Thyroid gland (tissue), 4 donors: ENCODE measurements at regions not wholly inside any gene's neighbourhood (a gene's known extent, or its start where the extent isn't known, plus 50 kb on each side); places are given as distances from the start of the nearest gene placed in this dataset.
"Not testable (repeated sequence)": the region's sequence is repeated elsewhere in the genome, so short reads cannot be mapped to it uniquely, and the experiment has no call there.

Experiments
- DNase-seq, 2 donors: peaks; one replicate each; pipeline ENCODE4 v3.0.0-alpha.2; 2019
- H3K27ac ChIP-seq, 3 donors: fragments of 200-600 bp; sonication (generic); 1 replicate in 2 of 3; 2 replicates in 1 of 3; pipeline ENCODE4 v1.5.1; 2016 to 2019; ENCODE audit warnings: mild to moderate bottlenecking in 1 of 3, moderate library complexity in 1 of 3
- H3K27me3 ChIP-seq: fragments of 200-600 bp; sonication (generic); one replicate; pipeline ENCODE4 v1.5.1; 2019
- H3K36me3 ChIP-seq, 2 donors: fragments of 200-600 bp; sonication (generic); one replicate each; pipeline ENCODE4 v1.5.1; 2016 to 2019
- H3K4me1 ChIP-seq, 2 donors: fragments of 200-600 bp; sonication (generic); one replicate each; pipeline ENCODE4 v1.5.1; 2017 to 2019
- H3K4me3 ChIP-seq, 3 donors: fragments of 200-600 bp; sonication (generic); replicated peaks in 1 of 3; 1 replicate in 2 of 3; 2 replicates in 1 of 3; pipeline ENCODE4 v1.5.1; 2016; ENCODE audit warnings: mild to moderate bottlenecking in 1 of 3
- H3K9me3 ChIP-seq: fragments of 200-600 bp; sonication (generic); one replicate; pipeline ENCODE4 v1.5.1; 2017
- CTCF ChIP-seq, 6 experiments: fragments of 200-600 bp in 3 of 6; fragments of 450-650 bp in 3 of 6; sonication (generic) in 3 of 6; IDR thresholded peaks; one replicate each; pipeline ENCODE4 v1.5.1; 2016 to 2019; ENCODE audit warnings: antibody characterized with exemption in 6 of 6, mild to moderate bottlenecking in 2 of 6, inconsistent platforms in 1 of 6, moderate library complexity in 1 of 6
- POLR2A ChIP-seq, 2 donors: fragments of 450-650 bp; IDR thresholded peaks; one replicate each; pipeline ENCODE4 v1.6.1; 2017; ENCODE audit warnings: antibody characterized with exemption in 2 of 2, mild to moderate bottlenecking in 2 of 2, moderate library complexity in 1 of 2
- WGBS, 2 donors: methylation state at CpG; one replicate each; pipeline ENCODE4 v1.1.5; 2017; 5-methylcytosine and 5-hydroxymethylcytosine counted together
- intact Hi-C: fragments of 100-400 bp; cut with DNase I; formaldehyde crosslinking; loops from one replicate; pipeline ENCODE4 v1.15.1; 2023

DNA sequence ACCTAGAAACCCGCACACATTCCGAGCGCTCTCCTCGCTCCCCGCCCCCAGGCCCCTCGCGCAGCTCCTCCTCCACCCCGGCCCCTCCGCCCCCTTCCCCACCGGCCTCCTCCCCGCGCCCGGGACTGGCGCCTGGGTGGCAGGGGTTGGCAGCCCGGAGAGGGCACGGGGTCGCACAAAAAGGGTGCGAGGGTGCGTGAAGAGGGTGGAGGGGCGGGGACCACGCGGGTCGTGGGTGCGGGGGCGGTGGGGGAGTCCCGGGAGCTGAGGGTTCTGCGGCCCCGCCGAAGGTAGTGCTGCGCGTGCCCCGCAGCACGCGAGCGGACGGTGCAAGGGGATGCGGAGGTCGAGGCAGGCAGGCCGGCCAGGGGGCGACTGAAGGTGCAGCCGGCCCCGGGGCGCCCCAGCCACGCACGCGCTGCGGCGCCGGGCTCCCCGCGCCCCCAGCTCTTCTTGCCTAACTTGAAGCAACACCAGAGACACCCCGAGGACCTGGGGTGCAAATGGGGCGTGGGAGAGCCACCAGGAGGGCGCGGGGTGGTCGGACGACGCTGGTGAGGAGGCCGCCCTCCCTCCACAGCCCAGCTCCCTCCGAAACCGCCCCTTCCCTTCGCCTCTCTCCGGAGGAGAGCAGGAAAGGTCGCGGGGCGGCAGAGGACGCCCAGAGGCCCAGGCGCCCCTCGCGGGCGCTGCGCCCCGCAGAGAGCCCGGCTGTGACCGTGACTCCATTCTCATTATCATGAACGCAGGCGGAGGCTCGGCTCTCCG lies 174.7 kb downstream of the ATP6V0E2 start:
- peak overlapping the region in 1 of 3 donors; percentile 35 for H3K4me3 ChIP-seq
- H3K27me3 ChIP-seq, H3K9me3 ChIP-seq, H3K36me3 ChIP-seq, intact Hi-C loops, H3K4me1 ChIP-seq: not testable (repeated sequence)
- WGBS, 2 donors: 1 to 3% methylated on average over 25 to 35 of the region's 79 CpGs
- peak; percentile 7 to 23 for DNase-seq
- peak overlapping the region in 2 of 3 donors; percentile 56 to 65 for H3K27ac ChIP-seq

DNA sequence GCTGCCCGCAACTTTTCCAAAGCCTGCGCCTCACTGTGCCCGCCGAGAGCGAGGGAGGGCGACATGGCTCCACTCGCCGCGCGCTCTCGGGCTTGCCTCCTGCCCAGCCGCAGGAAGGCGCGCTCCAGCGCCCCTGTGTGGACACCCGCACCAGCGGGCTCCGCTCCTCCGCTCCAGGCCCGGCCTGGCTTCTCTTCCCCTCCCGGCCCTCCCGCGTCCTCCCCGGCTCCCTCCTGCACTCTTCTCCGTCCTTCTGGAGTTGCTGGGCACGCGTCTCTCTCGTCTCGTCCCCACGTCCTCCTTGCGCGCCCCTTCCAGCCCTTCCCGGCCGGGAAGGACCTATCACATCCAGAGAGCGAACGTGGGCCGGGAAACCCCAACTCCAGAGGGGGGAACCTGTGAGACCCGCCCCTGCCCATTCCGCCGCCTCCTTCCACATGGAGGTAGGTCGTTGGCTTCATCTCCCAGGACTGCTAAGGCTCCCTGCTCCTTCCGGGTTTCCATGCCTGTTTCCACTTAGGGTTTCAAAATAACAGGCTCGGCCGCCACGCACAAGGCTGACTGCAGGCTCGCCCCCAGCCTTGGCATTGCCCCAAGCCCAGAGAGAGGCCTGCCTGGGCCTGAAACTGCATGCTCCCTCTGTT lies 175.4 kb downstream of the ATP6V0E2 start:
- 4 to 9% methylated on average over 17 to 20 of the region's 46 CpGs for WGBS, 2 donors
- H3K36me3 ChIP-seq, H3K4me1 ChIP-seq, H3K27me3 ChIP-seq, intact Hi-C loops, H3K9me3 ChIP-seq: not testable (repeated sequence)
- Histone ChIP-seq H3K4me3 (peak overlapping the region in 1 of 3 donors; percentile 35), H3K27ac (peak overlapping the region; percentile 39 to 65 (median 56))
- peak; percentile 84 to 87 for DNase-seq
- peak in 1 of 2 donors; percentile 49 for TF ChIP-seq POLR2A (IDR thresholded peaks at IDR 0.05)
- peak in 1 of 6 experiments; percentile 18 for TF ChIP-seq CTCF (IDR thresholded peaks at IDR 0.05)

DNA sequence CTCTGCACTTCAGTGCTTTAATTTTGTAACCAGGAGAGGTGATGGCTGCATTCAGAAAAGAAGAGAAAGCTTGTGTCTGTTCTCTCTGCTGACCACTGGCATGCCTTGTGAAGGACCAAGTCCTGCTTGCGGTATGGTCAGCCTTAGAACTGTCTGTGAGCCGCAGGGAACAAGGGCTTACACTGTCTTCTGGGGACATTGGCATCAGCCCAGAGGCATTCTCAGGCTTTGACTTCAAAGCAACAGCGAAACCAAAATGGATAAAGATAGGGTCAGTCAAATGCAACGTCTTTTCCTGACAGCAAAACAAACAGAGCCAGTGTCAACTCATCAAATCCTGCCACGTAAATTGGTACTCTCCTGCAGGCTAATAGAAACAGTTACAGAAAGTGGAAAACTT lies 179.6 kb downstream of the ATP6V0E2 start:
- H3K4me1 ChIP-seq, H3K27me3 ChIP-seq, intact Hi-C loops, DNase-seq, H3K36me3 ChIP-seq, H3K4me3 ChIP-seq, H3K27ac ChIP-seq, H3K9me3 ChIP-seq: not testable (repeated sequence)
- 59 to 60% methylated on average over 5 of the region's 5 CpGs for WGBS, 2 donors

GRCh38 chr7:150054242-150054641 lies 180.5 kb downstream of the ATP6V0E2 start:
- H3K4me3 ChIP-seq, H3K27me3 ChIP-seq, intact Hi-C loops, DNase-seq, H3K27ac ChIP-seq, H3K36me3 ChIP-seq, H3K9me3 ChIP-seq, H3K4me1 ChIP-seq: not testable (repeated sequence)
- 81 to 83% methylated on average over 2 to 3 of the region's 3 CpGs for WGBS, 2 donors

- 13 to 16% methylated on average over 11 to 13 of the region's 16 CpGs for WGBS, 2 donors
- H3K4me1 ChIP-seq, H3K27me3 ChIP-seq, H3K4me3 ChIP-seq, H3K9me3 ChIP-seq, intact Hi-C loops, H3K27ac ChIP-seq, H3K36me3 ChIP-seq: not testable (repeated sequence)
- TF ChIP-seq CTCF (IDR thresholded peaks at IDR 0.05): peak in 1 of 6 experiments; percentile 50
- DNase-seq: peak; percentile 89 to 97
These were observed 186.8 kb downstream of the ATP6V0E2 start for GRCh38 chr7:150060259-150061221.

- H3K4me1 ChIP-seq, H3K27me3 ChIP-seq, H3K9me3 ChIP-seq, intact Hi-C loops, H3K4me3 ChIP-seq, H3K36me3 ChIP-seq, DNase-seq, H3K27ac ChIP-seq: not testable (repeated sequence)
- 83 to 100% methylated on average over 1 of the region's 1 CpG for WGBS, 2 donors
These were observed 189.4 kb downstream of the ATP6V0E2 start for GRCh38 chr7:150063195-150063594.

DNA sequence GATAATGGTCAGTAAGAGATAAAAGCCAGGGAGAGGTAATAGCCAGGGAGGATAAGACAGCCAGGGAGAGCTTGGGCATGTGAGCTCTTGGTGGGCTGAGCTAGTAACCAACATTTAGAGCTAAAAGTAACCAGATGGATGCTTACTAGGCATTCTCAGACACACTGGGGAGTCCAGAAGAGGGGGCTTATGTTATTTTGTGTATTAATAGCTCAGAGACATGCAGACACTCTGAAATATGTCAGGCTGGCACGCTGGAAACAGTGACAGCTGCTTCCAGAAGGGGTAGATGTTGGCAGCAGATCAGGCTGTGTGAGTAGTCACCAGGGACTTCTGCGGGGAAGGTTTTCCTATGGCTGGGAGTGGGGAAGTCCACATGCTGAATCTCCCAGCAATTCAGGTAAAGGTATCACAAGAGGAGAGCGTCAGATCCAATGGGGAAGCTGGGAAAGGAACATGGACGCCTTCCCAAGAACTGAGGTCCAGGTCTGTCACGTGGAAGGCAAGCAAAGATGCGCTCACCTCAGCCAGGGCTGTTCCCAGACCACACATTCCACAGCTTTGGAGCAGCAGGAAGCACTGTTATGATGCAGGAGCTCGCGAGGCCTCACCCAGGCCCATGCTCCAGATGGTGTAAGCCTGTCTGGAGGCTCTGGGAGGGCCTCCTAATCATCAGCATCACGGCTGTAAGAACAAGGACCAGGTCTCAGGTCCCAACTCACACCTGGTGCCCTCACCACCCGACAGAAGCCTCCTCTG lies 196.0 kb downstream of the ATP6V0E2 start:
- intact Hi-C loops, DNase-seq, H3K27ac ChIP-seq, H3K4me3 ChIP-seq, H3K36me3 ChIP-seq, H3K9me3 ChIP-seq, H3K27me3 ChIP-seq, H3K4me1 ChIP-seq: not testable (repeated sequence)
- 92 to 93% methylated on average over 8 of the region's 10 CpGs for WGBS, 2 donors

DNA sequence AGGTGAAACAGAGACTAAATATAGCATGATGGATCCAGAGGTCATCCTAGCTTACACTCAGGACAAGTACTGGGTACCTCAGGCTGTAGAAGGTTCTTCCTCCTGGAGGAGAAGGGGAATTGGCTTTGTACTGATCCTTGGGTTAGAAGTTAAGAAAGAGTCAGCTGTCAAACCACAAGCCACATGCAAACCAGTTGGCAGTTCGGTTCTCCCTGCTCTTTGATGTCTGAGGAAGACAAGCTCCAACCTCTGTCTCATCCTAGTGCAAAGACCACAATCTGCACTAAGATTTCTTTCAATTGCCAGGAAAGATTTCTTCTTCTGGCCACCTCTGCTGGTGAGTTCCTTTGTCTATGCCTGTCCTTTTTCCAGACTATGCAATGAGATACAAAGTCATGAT lies 203.8 kb downstream of the ATP6V0E2 start:
- intact Hi-C loops, H3K27ac ChIP-seq, H3K27me3 ChIP-seq, H3K4me3 ChIP-seq, H3K4me1 ChIP-seq, H3K36me3 ChIP-seq, DNase-seq, H3K9me3 ChIP-seq: not testable (repeated sequence)
- 73 to 79% methylated on average over 1 of the region's 1 CpG for WGBS, 2 donors

- H3K36me3 ChIP-seq, H3K27ac ChIP-seq, H3K9me3 ChIP-seq, DNase-seq, intact Hi-C loops, H3K4me3 ChIP-seq, H3K4me1 ChIP-seq, H3K27me3 ChIP-seq: not testable (repeated sequence)
These were observed 208.1 kb downstream of the ATP6V0E2 start for GRCh38 chr7:150081865-150082264.

GRCh38 chr7:150084724-150085123 lies 211.0 kb downstream of the ATP6V0E2 start:
- 90 to 92% methylated on average over 4 of the region's 4 CpGs for WGBS, 2 donors
- H3K9me3 ChIP-seq, H3K27me3 ChIP-seq, H3K4me3 ChIP-seq, H3K36me3 ChIP-seq, intact Hi-C loops, H3K27ac ChIP-seq, DNase-seq, H3K4me1 ChIP-seq: not testable (repeated sequence)
